ENCODE measurements at regions not wholly inside any gene's neighbourhood (a gene's known extent, or its start where the extent isn't known, plus 50 kb on each side); places are given as distances from the start of the nearest gene placed in this dataset.

DNA sequence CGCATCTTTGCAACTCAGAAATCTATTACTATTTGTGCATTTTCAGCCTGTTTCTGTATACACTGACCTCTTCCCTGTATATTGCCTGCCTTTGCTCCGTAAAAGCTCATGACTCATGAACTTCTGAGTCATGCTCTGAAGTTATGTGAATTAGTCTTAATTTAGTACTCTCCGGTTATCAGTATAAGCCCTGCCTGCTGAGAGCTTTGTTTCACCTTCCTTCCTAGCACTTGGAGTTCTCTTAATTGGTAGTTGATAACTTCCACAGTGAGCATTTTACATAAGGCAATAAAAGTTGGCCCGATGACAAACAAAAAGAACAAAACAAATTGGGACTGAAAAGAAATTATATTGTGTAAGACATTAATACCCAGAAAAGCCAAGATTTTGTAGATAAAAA, 231.4 kb downstream of the GJA1 start:
- TF ChIP-seq, protein P1, sequence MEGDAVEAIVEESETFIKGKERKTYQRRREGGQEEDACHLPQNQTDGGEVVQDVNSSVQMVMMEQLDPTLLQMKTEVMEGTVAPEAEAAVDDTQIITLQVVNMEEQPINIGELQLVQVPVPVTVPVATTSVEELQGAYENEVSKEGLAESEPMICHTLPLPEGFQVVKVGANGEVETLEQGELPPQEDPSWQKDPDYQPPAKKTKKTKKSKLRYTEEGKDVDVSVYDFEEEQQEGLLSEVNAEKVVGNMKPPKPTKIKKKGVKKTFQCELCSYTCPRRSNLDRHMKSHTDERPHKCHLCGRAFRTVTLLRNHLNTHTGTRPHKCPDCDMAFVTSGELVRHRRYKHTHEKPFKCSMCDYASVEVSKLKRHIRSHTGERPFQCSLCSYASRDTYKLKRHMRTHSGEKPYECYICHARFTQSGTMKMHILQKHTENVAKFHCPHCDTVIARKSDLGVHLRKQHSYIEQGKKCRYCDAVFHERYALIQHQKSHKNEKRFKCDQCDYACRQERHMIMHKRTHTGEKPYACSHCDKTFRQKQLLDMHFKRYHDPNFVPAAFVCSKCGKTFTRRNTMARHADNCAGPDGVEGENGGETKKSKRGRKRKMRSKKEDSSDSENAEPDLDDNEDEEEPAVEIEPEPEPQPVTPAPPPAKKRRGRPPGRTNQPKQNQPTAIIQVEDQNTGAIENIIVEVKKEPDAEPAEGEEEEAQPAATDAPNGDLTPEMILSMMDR (IDR thresholded peaks at IDR 0.05): no peak
- TF ChIP-seq POLR2A (IDR thresholded peaks at IDR 0.05): no peak

Measured in thyroid gland (tissue), 4 donors.